ENCODE measurements at regions not wholly inside any gene's neighbourhood (a gene's known extent, or its start where the extent isn't known, plus 50 kb on each side); places are given as distances from the start of the nearest gene placed in this dataset.

- peaks cover 0 to 10% (median 0%) of the 10 kb centered on the region in 11 experiments; a peak in 1 of 22 replicates for H3K36me3 ChIP-seq
- no peaks in the 10 kb centered on the region for H3K27me3 ChIP-seq
- H4K20me1 ChIP-seq: no peaks in the 10 kb centered on the region
- H3K9ac ChIP-seq: no peak overlapping the region
- TF ChIP-seq Cebpa-rat (IDR thresholded peaks at IDR 0.05): no peak
- H3K4me1 ChIP-seq: no peaks in the 10 kb centered on the region
- H3K4me2 ChIP-seq: no peak overlapping the region
- peaks cover 30 to 84% (median 44%) of the 10 kb centered on the region in 11 experiments for H3K9me3 ChIP-seq (replicated peaks in 1 of 11)
- no peak overlapping the region for H3K27ac ChIP-seq
- no peak overlapping the region for H3K4me3 ChIP-seq
Measured at GRCh38 chr2:217138284-217138683, 278.4 kb upstream of the TNP1 start.

GRCh38 chr2:217127744-217128143 is 267.9 kb upstream of the TNP1 start:
- TF ChIP-seq Cebpa-rat (IDR thresholded peaks at IDR 0.05): no peak
- Histone ChIP-seq H3K27ac (no peak overlapping the region), H3K27me3 (peaks cover 0 to 5% (median 0%) of the 10 kb centered on the region in 11 experiments; a peak in 1 of 22 replicates), H3K9ac (no peak overlapping the region), H3K4me1 (no peaks in the 10 kb centered on the region), H3K9me3 (replicated peaks in 1 of 11) (no peaks in the 10 kb centered on the region), H4K20me1 (no peaks in the 10 kb centered on the region), H3K4me2 (no peak overlapping the region), H3K36me3 (no peaks in the 10 kb centered on the region), H3K4me3 (no peak overlapping the region)

GRCh38 chr2:217125014-217125413 is 265.1 kb upstream of the TNP1 start:
- Histone ChIP-seq H3K36me3 (no peaks in the 10 kb centered on the region), H3K4me2 (no peak overlapping the region), H4K20me1 (no peaks in the 10 kb centered on the region), H3K27me3 (peaks cover 0 to 5% (median 0%) of the 10 kb centered on the region in 11 experiments; a peak in 1 of 22 replicates), H3K9ac (no peak overlapping the region), H3K27ac (no peak overlapping the region), H3K9me3 (replicated peaks in 1 of 11) (no peaks in the 10 kb centered on the region), H3K4me1 (no peaks in the 10 kb centered on the region), H3K4me3 (no peak overlapping the region)
- no peak for TF ChIP-seq Cebpa-rat (IDR thresholded peaks at IDR 0.05)

GRCh38 chr2:217124050-217124449 is 264.2 kb upstream of the TNP1 start:
- Histone ChIP-seq H3K4me1 (no peaks in the 10 kb centered on the region), H3K4me3 (no peak overlapping the region), H4K20me1 (no peaks in the 10 kb centered on the region), H3K27ac (no peak overlapping the region), H3K9me3 (replicated peaks in 1 of 11) (no peaks in the 10 kb centered on the region), H3K4me2 (no peak overlapping the region), H3K9ac (no peak overlapping the region), H3K36me3 (no peaks in the 10 kb centered on the region), H3K27me3 (peaks cover 0 to 5% (median 0%) of the 10 kb centered on the region in 11 experiments; a peak in 1 of 22 replicates)
- TF ChIP-seq Cebpa-rat (IDR thresholded peaks at IDR 0.05): no peak

GRCh38 chr2:217121565-217121964 is 261.7 kb upstream of the TNP1 start:
- Histone ChIP-seq H4K20me1 (no peaks in the 10 kb centered on the region), H3K4me1 (no peaks in the 10 kb centered on the region), H3K27ac (no peak overlapping the region), H3K27me3 (peaks cover 0 to 11% (median 0%) of the 10 kb centered on the region in 11 experiments; a peak in 1 of 22 replicates), H3K4me3 (no peak overlapping the region), H3K36me3 (no peaks in the 10 kb centered on the region), H3K9me3 (replicated peaks in 1 of 11) (no peaks in the 10 kb centered on the region), H3K9ac (no peak overlapping the region), H3K4me2 (no peak overlapping the region)
- TF ChIP-seq Cebpa-rat (IDR thresholded peaks at IDR 0.05): no peak

GRCh38 chr2:217120429-217120828 is 260.6 kb upstream of the TNP1 start:
- no peaks in the 10 kb centered on the region for H3K4me1 ChIP-seq
- peaks cover 0 to 11% (median 0%) of the 10 kb centered on the region in 11 experiments; a peak in 1 of 22 replicates for H3K27me3 ChIP-seq
- no peak overlapping the region for H3K4me2 ChIP-seq
- H4K20me1 ChIP-seq: no peaks in the 10 kb centered on the region
- H3K27ac ChIP-seq: no peak overlapping the region
- H3K36me3 ChIP-seq: no peaks in the 10 kb centered on the region
- no peak for TF ChIP-seq Cebpa-rat (IDR thresholded peaks at IDR 0.05)
- H3K9me3 ChIP-seq (replicated peaks in 1 of 11): no peaks in the 10 kb centered on the region
- no peak overlapping the region for H3K4me3 ChIP-seq
- H3K9ac ChIP-seq: no peak overlapping the region

GRCh38 chr2:217118559-217119284 is 258.9 kb upstream of the TNP1 start:
- TF ChIP-seq Cebpa-rat (IDR thresholded peaks at IDR 0.05): no peak
- Histone ChIP-seq H3K4me1 (peaks cover 0 to 2% (median 0%) of the 10 kb centered on the region in 10 experiments; a peak in 1 of 20 replicates), H3K9ac (no peak overlapping the region)

GRCh38 chr2:217117523-217117922 is 257.7 kb upstream of the TNP1 start:
- Histone ChIP-seq H3K4me2 (no peak overlapping the region), H3K9me3 (replicated peaks in 1 of 11) (no peaks in the 10 kb centered on the region), H3K4me1 (peaks cover 0 to 7% (median 0%) of the 10 kb centered on the region in 10 experiments; a peak in 1 of 20 replicates), H3K27me3 (0 out of 22 replicates have a peak, but pooled peaks cover 0 to 12% (median 0%) of the 10 kb centered on the region in 11 experiments), H3K36me3 (no peaks in the 10 kb centered on the region), H4K20me1 (no peaks in the 10 kb centered on the region), H3K27ac (no peak overlapping the region), H3K9ac (no peak overlapping the region), H3K4me3 (no peak overlapping the region)
- no peak for TF ChIP-seq Cebpa-rat (IDR thresholded peaks at IDR 0.05)

More at GRCh38 chr2:217118559-217119284, 258.9 kb upstream of the TNP1 start:
- Histone ChIP-seq H3K27me3 (0 out of 22 replicates have a peak, but pooled peaks cover 0 to 12% (median 0%) of the 10 kb centered on the region in 11 experiments), H3K4me3 (no peak overlapping the region), H3K4me2 (no peak overlapping the region), H3K27ac (no peak overlapping the region), H3K36me3 (no peaks in the 10 kb centered on the region), H4K20me1 (no peaks in the 10 kb centered on the region), H3K9me3 (replicated peaks in 1 of 11) (no peaks in the 10 kb centered on the region)

GRCh38 chr2:217116610-217117009 is 256.7 kb upstream of the TNP1 start:
- H4K20me1 ChIP-seq: no peaks in the 10 kb centered on the region
- no peaks in the 10 kb centered on the region for H3K9me3 ChIP-seq (replicated peaks in 1 of 11)
- no peaks in the 10 kb centered on the region for H3K36me3 ChIP-seq
- no peak overlapping the region for H3K4me2 ChIP-seq
- H3K9ac ChIP-seq: no peak overlapping the region
- H3K27me3 ChIP-seq: 0 out of 22 replicates have a peak, but pooled peaks cover 0 to 12% (median 0%) of the 10 kb centered on the region in 11 experiments
- H3K27ac ChIP-seq: no peak overlapping the region
- no peak overlapping the region for H3K4me3 ChIP-seq
- TF ChIP-seq Cebpa-rat (IDR thresholded peaks at IDR 0.05): no peak
- H3K4me1 ChIP-seq: peaks cover 0 to 7% (median 0%) of the 10 kb centered on the region in 10 experiments; a peak in 1 of 20 replicates

Data from BLaER1 treated with 17β-estradiol and CSF1 and Interleukin-3, amounts not matched to agents 10 nM and 100 nM (cell line).